ENCODE measurements at regions not wholly inside any gene's neighbourhood (a gene's known extent, or its start where the extent isn't known, plus 50 kb on each side); places are given as distances from the start of the nearest gene placed in this dataset.

GRCh38 chr2:167420211-167420610, 531.9 kb downstream of the XIRP2 start:
- no peaks in the 10 kb centered on the region for H3K9me3 ChIP-seq
- H3K27me3 ChIP-seq: no peaks in the 10 kb centered on the region
- no peak overlapping the region for H3K4me3 ChIP-seq
- H3K27ac ChIP-seq: no peak overlapping the region
- DNase-seq (no peak), ATAC-seq (no peak)
- intact Hi-C loops (cut with DNase I): no loop called here
- H3K36me3 ChIP-seq: no peaks in the 10 kb centered on the region
- no peaks in the 10 kb centered on the region for H3K4me1 ChIP-seq
- no peak for TF ChIP-seq CTCF (IDR thresholded peaks at IDR 0.05)

GRCh38 chr2:167415068-167415467, 526.8 kb downstream of the XIRP2 start:
- Histone ChIP-seq H3K27me3 (no peaks in the 10 kb centered on the region), H3K4me3 (no peak overlapping the region), H3K36me3 (no peaks in the 10 kb centered on the region), H3K27ac (no peak overlapping the region), H3K4me1 (no peaks in the 10 kb centered on the region), H3K9me3 (no peaks in the 10 kb centered on the region)
- intact Hi-C loops (cut with DNase I): no loop called here
- ATAC-seq (no peak), DNase-seq (no peak)
- TF ChIP-seq CTCF (IDR thresholded peaks at IDR 0.05): no peak

GRCh38 chr2:167411367-167411766, 523.1 kb downstream of the XIRP2 start:
- TF ChIP-seq CTCF (IDR thresholded peaks at IDR 0.05): no peak

GRCh38 chr2:167406558-167406957, 518.3 kb downstream of the XIRP2 start:
- intact Hi-C loops (cut with DNase I): no loop called here
- Histone ChIP-seq H3K27ac (no peak overlapping the region), H3K4me3 (no peak overlapping the region), H3K27me3 (no peaks in the 10 kb centered on the region), H3K4me1 (no peaks in the 10 kb centered on the region), H3K9me3 (no peaks in the 10 kb centered on the region), H3K36me3 (no peaks in the 10 kb centered on the region)
- DNase-seq (no peak), ATAC-seq (no peak)
- no peak for TF ChIP-seq CTCF (IDR thresholded peaks at IDR 0.05)

More at GRCh38 chr2:167411367-167411766, 523.1 kb downstream of the XIRP2 start:
- no peak overlapping the region for H3K27ac ChIP-seq
- no peak for ATAC-seq
- DNase-seq: no peak
- no peaks in the 10 kb centered on the region for H3K9me3 ChIP-seq
- H3K36me3 ChIP-seq: no peaks in the 10 kb centered on the region
- no peaks in the 10 kb centered on the region for H3K27me3 ChIP-seq
- H3K4me3 ChIP-seq: no peak overlapping the region
- no peaks in the 10 kb centered on the region for H3K4me1 ChIP-seq
- intact Hi-C loops (cut with DNase I): no loop called here

- Histone ChIP-seq H3K27me3 (no peaks in the 10 kb centered on the region), H3K27ac (no peak overlapping the region), H3K36me3 (no peaks in the 10 kb centered on the region), H3K4me1 (no peaks in the 10 kb centered on the region), H3K9me3 (no peaks in the 10 kb centered on the region), H3K4me3 (no peak overlapping the region)
- no peak for TF ChIP-seq CTCF (IDR thresholded peaks at IDR 0.05)
- intact Hi-C loops (cut with DNase I): no loop called here
- DNase-seq (no peak), ATAC-seq (no peak)
Observed at GRCh38 chr2:167404627-167405284, 516.5 kb downstream of the XIRP2 start.

- no peak for ATAC-seq
- Histone ChIP-seq H3K4me3 (no peak overlapping the region), H3K27me3 (no peaks in the 10 kb centered on the region), H3K36me3 (no peaks in the 10 kb centered on the region), H3K9me3 (no peaks in the 10 kb centered on the region), H3K27ac (no peak overlapping the region), H3K4me1 (no peaks in the 10 kb centered on the region)
- intact Hi-C loops (cut with DNase I): no loop called here
- DNase-seq: no peak
- no peak for TF ChIP-seq CTCF (IDR thresholded peaks at IDR 0.05)
Observed at GRCh38 chr2:167401309-167401708, 513.0 kb downstream of the XIRP2 start.
